ENCODE measurements at regions not wholly inside any gene's neighbourhood (a gene's known extent, or its start where the extent isn't known, plus 50 kb on each side); places are given as distances from the start of the nearest gene placed in this dataset.

- RAD21 ChIA-PET (ENCODE audit: low non-redundant PET in 1 of 2, low total read pairs in 2 of 2, uncharacterized antibody in 2 of 2, unreplicated experiment in 2 of 2) = no interaction called here
- POLR2A ChIA-PET = no interaction called here
- H3K9me2 ChIP-seq (ENCODE audit: insufficient read depth) = no peaks in the 10 kb centered on the region
- CTCF ChIA-PET = no interaction called here
- H3K79me2 ChIP-seq (ENCODE audit: insufficient read depth, low read length) = no peaks in the 10 kb centered on the region
- H3K9ac ChIP-seq (ENCODE audit: low read length) = no peak overlapping the region
- no peak for DNase-seq (ENCODE audit: low read depth, low spot score)
- H2AFZ ChIP-seq (ENCODE audit: low read depth, low read length, poor library complexity, severe bottlenecking) = no peak overlapping the region
- no peaks in the 10 kb centered on the region for H3K9me3 ChIP-seq (ENCODE audit: control insufficient read depth in 1 of 2, insufficient read depth in 1 of 2, low read depth in 1 of 2, low read length in 2 of 2)
- no peaks in the 10 kb centered on the region for H4K20me1 ChIP-seq (ENCODE audit: insufficient read depth)
- no peak overlapping the region for H3K27ac ChIP-seq (ENCODE audit: low read depth, low read length)
- H3K4me3 ChIP-seq (replicated peaks in 1 of 2; ENCODE audit: low read depth in 1 of 2, low read length in 2 of 2) = no peak overlapping the region
- intact Hi-C loops (cut with micrococcal nuclease) = no loop called here
- H3K27me3 ChIP-seq (ENCODE audit: insufficient read depth, low read length) = no peaks in the 10 kb centered on the region
- no peaks in the 10 kb centered on the region for H3K4me1 ChIP-seq (ENCODE audit: control insufficient read depth in 1 of 2, insufficient read depth in 2 of 2, low read length in 2 of 2)
- ATAC-seq = no peak
- no TSS peak for BruUV-seq (replicated peaks)
- no peak overlapping the region for H3K4me2 ChIP-seq (ENCODE audit: low read length)
- H3K36me3 ChIP-seq (ENCODE audit: control insufficient read depth in 1 of 2, insufficient read depth in 2 of 2, low read length in 2 of 2) = no peaks in the 10 kb centered on the region
- TF ChIP-seq EZH2 (IDR thresholded peaks at IDR 0.05) = no peak
- no peak for TF ChIP-seq ELF1 (IDR thresholded peaks at IDR 0.05; ENCODE audit: borderline replicate concordance, low read depth)
- TF ChIP-seq SRF (IDR thresholded peaks at IDR 0.05; ENCODE audit: low read depth) = no peak
- TF ChIP-seq ZFX (IDR thresholded peaks at IDR 0.05) = no peak
- TF ChIP-seq FOSL1 (IDR thresholded peaks at IDR 0.05; ENCODE audit: low read depth) = no peak
- no peak for TF ChIP-seq YY1 (IDR thresholded peaks at IDR 0.05; ENCODE audit: extremely low read depth, insufficient replicate concordance, low read depth, low read length)
- no peak for TF ChIP-seq CBX3 (IDR thresholded peaks at IDR 0.05; ENCODE audit: low read depth)
Measured at GRCh38 chr5:152470167-152470566, 65.1 kb upstream of the NMUR2 start.

GRCh38 chr5:152472083-152472482, 67.0 kb upstream of the NMUR2 start:
- POLR2A ChIA-PET = no interaction called here

More at GRCh38 chr5:152472083-152472482, 67.0 kb upstream of the NMUR2 start:
- H3K9me2 ChIP-seq (ENCODE audit: insufficient read depth) = no peaks in the 10 kb centered on the region
- H4K20me1 ChIP-seq (ENCODE audit: insufficient read depth) = no peaks in the 10 kb centered on the region
- TF ChIP-seq YY1 (IDR thresholded peaks at IDR 0.05; ENCODE audit: extremely low read depth, insufficient replicate concordance, low read depth, low read length) = no peak
- ATAC-seq (no peak), DNase-seq (ENCODE audit: low read depth, low spot score) (no peak)
- H3K36me3 ChIP-seq (ENCODE audit: control insufficient read depth in 1 of 2, insufficient read depth in 2 of 2, low read length in 2 of 2) = no peaks in the 10 kb centered on the region
- intact Hi-C loops (cut with micrococcal nuclease) = no loop called here
- no TSS peak for BruUV-seq (replicated peaks)
- H3K4me2 ChIP-seq (ENCODE audit: low read length) = no peak overlapping the region
- H3K9me3 ChIP-seq (ENCODE audit: control insufficient read depth in 1 of 2, insufficient read depth in 1 of 2, low read depth in 1 of 2, low read length in 2 of 2) = no peaks in the 10 kb centered on the region
- H3K4me3 ChIP-seq (replicated peaks in 1 of 2; ENCODE audit: low read depth in 1 of 2, low read length in 2 of 2) = no peak overlapping the region
- no peaks in the 10 kb centered on the region for H3K27me3 ChIP-seq (ENCODE audit: insufficient read depth, low read length)
- no peak overlapping the region for H3K9ac ChIP-seq (ENCODE audit: low read length)
- H3K79me2 ChIP-seq (ENCODE audit: insufficient read depth, low read length) = no peaks in the 10 kb centered on the region
- ChIA-PET RAD21 (ENCODE audit: low non-redundant PET in 1 of 2, low total read pairs in 2 of 2, uncharacterized antibody in 2 of 2, unreplicated experiment in 2 of 2) (no interaction called here), CTCF (no interaction called here)
- no peaks in the 10 kb centered on the region for H3K4me1 ChIP-seq (ENCODE audit: control insufficient read depth in 1 of 2, insufficient read depth in 2 of 2, low read length in 2 of 2)
- no peak overlapping the region for H3K27ac ChIP-seq (ENCODE audit: low read depth, low read length)
- no peak overlapping the region for H2AFZ ChIP-seq (ENCODE audit: low read depth, low read length, poor library complexity, severe bottlenecking)
